H1 (cell line): ENCODE measurements at regions not wholly inside any gene's neighbourhood (a gene's known extent, or its start where the extent isn't known, plus 50 kb on each side); places are given as distances from the start of the nearest gene placed in this dataset.

ENCODE experiments used
- SUZ12 ChIP-seq: fragments of 200-600 bp; sonication (generic); IDR thresholded peaks from 2 replicates; pipeline ENCODE4 v1.6.1; 2012; ENCODE audit warnings: mild to moderate bottlenecking, inconsistent platforms, low read length, moderate library complexity, mixed read lengths

- no peak for TF ChIP-seq SUZ12
Measured at GRCh38 chr4:142960867-142961644, 115.0 kb upstream of the INPP4B start (continued).
